ENCODE measurements at regions not wholly inside any gene's neighbourhood (a gene's known extent, or its start where the extent isn't known, plus 50 kb on each side); places are given as distances from the start of the nearest gene placed in this dataset.

DNA sequence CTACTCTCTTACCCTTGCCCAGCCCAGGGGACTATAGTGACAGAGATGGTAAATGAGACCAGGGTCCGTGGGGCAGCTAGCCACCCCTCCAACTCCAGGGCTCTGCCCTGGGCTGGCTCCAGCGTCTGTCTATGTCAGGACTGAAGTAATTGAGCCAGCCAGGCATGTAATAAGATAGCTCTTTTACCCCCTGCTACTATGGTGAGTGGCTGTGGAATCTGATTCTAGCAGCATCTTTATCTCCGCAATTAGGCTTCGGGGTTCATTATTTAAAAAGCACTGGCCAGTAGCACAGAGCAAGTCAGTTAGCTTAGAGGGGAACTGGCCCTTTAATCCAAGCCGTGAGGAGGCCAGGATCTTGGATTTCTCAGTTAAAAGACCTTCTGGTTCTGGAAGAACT lies 123.3 kb upstream of the RAI2 start:
- Mint-ChIP-seq H3K9me3 (no peaks in the 10 kb centered on the region), H3K27ac (no peak overlapping the region), H3K36me3 (ENCODE audit: low read depth) (no peaks in the 10 kb centered on the region), H3K4me3 (no peak overlapping the region), H3K27me3 (no peaks in the 10 kb centered on the region), H3K4me1 (ENCODE audit: low read depth) (peaks cover 40% of the 10 kb centered on the region)
- no peak for ATAC-seq (ENCODE audit: poor library complexity)
- H3K36me3 ChIP-seq (ENCODE audit: insufficient read depth, low read length): no peaks in the 10 kb centered on the region
- CTCF ChIA-PET: no interaction called here
- intact Hi-C loops (cut with DNase I, micrococcal nuclease): no loop called here
- no peaks in the 10 kb centered on the region for H3K27me3 ChIP-seq (ENCODE audit: control insufficient read depth in 1 of 2, insufficient read depth in 2 of 2, low read length in 2 of 2)
- no peak for TF ChIP-seq CTCF (IDR thresholded peaks at IDR 0.05)
- peaks cover 3% of the 10 kb centered on the region for H3K4me1 ChIP-seq (ENCODE audit: insufficient read depth, low read length)
- no peak overlapping the region for H3K27ac ChIP-seq (ENCODE audit: low read depth in 1 of 2, low read length in 2 of 2)
- POLR2A ChIA-PET: no interaction called here
- no peaks in the 10 kb centered on the region for H3K9me3 ChIP-seq (ENCODE audit: control insufficient read depth in 1 of 2, insufficient read depth in 1 of 2, low read length in 2 of 2)
- H3K4me3 ChIP-seq (ENCODE audit: low read length): no peak overlapping the region
- no peak for DNase-seq

DNA sequence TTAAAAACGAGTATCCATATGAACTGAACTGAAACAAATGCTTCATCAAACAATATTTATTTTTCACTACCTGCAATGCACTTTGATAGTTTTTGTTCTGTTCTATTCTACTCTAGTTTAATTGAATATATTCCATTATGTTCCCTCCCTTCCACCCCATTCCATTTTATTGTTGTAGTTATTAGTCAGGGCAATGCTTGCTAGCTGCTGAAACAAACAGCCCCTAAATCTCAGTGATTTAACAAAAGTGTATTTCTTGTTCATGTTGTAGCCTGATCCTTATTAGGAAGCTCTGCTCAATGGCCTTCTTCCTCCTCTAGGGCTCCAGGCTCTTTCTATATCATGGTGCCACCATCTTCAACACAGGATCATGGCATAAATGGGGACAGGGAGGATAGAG lies 122.3 kb upstream of the RAI2 start:
- no peak for ATAC-seq (ENCODE audit: poor library complexity)
- Mint-ChIP-seq H3K36me3 (ENCODE audit: low read depth) (no peaks in the 10 kb centered on the region), H3K4me3 (no peak overlapping the region), H3K4me1 (ENCODE audit: low read depth) (peaks cover 31% of the 10 kb centered on the region), H3K27me3 (no peaks in the 10 kb centered on the region), H3K27ac (no peak overlapping the region), H3K9me3 (no peaks in the 10 kb centered on the region)
- ChIA-PET POLR2A (no interaction called here), CTCF (no interaction called here)
- Histone ChIP-seq H3K9me3 (ENCODE audit: control insufficient read depth in 1 of 2, insufficient read depth in 1 of 2, low read length in 2 of 2) (no peaks in the 10 kb centered on the region), H3K27me3 (ENCODE audit: control insufficient read depth in 1 of 2, insufficient read depth in 2 of 2, low read length in 2 of 2) (no peaks in the 10 kb centered on the region), H3K4me1 (ENCODE audit: insufficient read depth, low read length) (peaks cover 3% of the 10 kb centered on the region), H3K36me3 (ENCODE audit: insufficient read depth, low read length) (no peaks in the 10 kb centered on the region), H3K4me3 (ENCODE audit: low read length) (no peak overlapping the region), H3K27ac (ENCODE audit: low read depth in 1 of 2, low read length in 2 of 2) (no peak overlapping the region)
- DNase-seq: no peak
- intact Hi-C loops (cut with DNase I, micrococcal nuclease): no loop called here
- TF ChIP-seq CTCF (IDR thresholded peaks at IDR 0.05): no peak

GRCh38 chrX:17977696-17978095 lies 116.6 kb upstream of the RAI2 start:
- H3K4me3 Mint-ChIP-seq: no peak overlapping the region
- Histone ChIP-seq H3K4me3 (ENCODE audit: low read length) (no peak overlapping the region), H3K4me1 (ENCODE audit: insufficient read depth, low read length) (no peaks in the 10 kb centered on the region), H3K27me3 (ENCODE audit: control insufficient read depth in 1 of 2, insufficient read depth in 2 of 2, low read length in 2 of 2) (no peaks in the 10 kb centered on the region), H3K36me3 (ENCODE audit: insufficient read depth, low read length) (no peaks in the 10 kb centered on the region), H3K27ac (ENCODE audit: low read depth in 1 of 2, low read length in 2 of 2) (no peak overlapping the region), H3K9me3 (ENCODE audit: control insufficient read depth in 1 of 2, insufficient read depth in 1 of 2, low read length in 2 of 2) (no peaks in the 10 kb centered on the region)
- H3K9me3 Mint-ChIP-seq: no peaks in the 10 kb centered on the region
- intact Hi-C loops (cut with DNase I, micrococcal nuclease): no loop called here
- TF ChIP-seq CTCF (IDR thresholded peaks at IDR 0.05): no peak
- no peak for ATAC-seq (ENCODE audit: poor library complexity)
- DNase-seq: no peak
- H3K27me3 Mint-ChIP-seq: no peaks in the 10 kb centered on the region
- CTCF ChIA-PET: no interaction called here
- POLR2A ChIA-PET: interaction anchor here (0.9 kb wide), 1 partner anchor 10 kb away, joined by 3 read pairs; no protein-coding TSS in a partner anchor
- H3K27ac Mint-ChIP-seq: no peak overlapping the region
- no peaks in the 10 kb centered on the region for H3K4me1 Mint-ChIP-seq (ENCODE audit: low read depth)
- H3K36me3 Mint-ChIP-seq (ENCODE audit: low read depth): no peaks in the 10 kb centered on the region
